H9 (cell line): ENCODE measurements at regions not wholly inside any gene's neighbourhood (a gene's known extent, or its start where the extent isn't known, plus 50 kb on each side); places are given as distances from the start of the nearest gene placed in this dataset.

Source experiments
- DNase-seq: peaks from one replicate; pipeline ENCODE4 v3.0.0-alpha.2; 2017
- H2AFZ ChIP-seq: one replicate; pipeline ENCODE4 v1.6.1; 2013; ENCODE audit warnings: mild to moderate bottlenecking, low read length, control low read depth, moderate library complexity
- H2AK5ac ChIP-seq: 2 replicates; pipeline ENCODE4 v1.6.1; 2013; ENCODE audit warnings: low read length, control low read depth, mixed read lengths; ENCODE audit not compliant: insufficient read length
- H2BK120ac ChIP-seq: one replicate; pipeline ENCODE4 v1.6.1; 2013; ENCODE audit warnings: low read depth, mild to moderate bottlenecking, low read length, control low read depth, inconsistent platforms; ENCODE audit not compliant: poor library complexity, severe bottlenecking
- H2BK12ac ChIP-seq: 2 replicates; pipeline ENCODE4 v1.6.1; 2013; ENCODE audit warnings: low read length, control low read depth, mixed read lengths, low read depth; ENCODE audit not compliant: insufficient read length
- H2BK15ac ChIP-seq: 2 replicates; pipeline ENCODE4 v1.6.1; 2013; ENCODE audit warnings: low read depth, low read length, control low read depth
- H2BK20ac ChIP-seq: one replicate; pipeline ENCODE4 v1.6.1; 2013; ENCODE audit warnings: low read depth, mild to moderate bottlenecking, low read length, control low read depth, inconsistent platforms; ENCODE audit not compliant: poor library complexity, severe bottlenecking
- H2BK5ac ChIP-seq: 2 replicates; pipeline ENCODE4 v1.6.1; 2013; ENCODE audit warnings: low read length, control low read depth, mixed read lengths; ENCODE audit not compliant: insufficient read length
- H3K14ac ChIP-seq: 2 replicates; pipeline ENCODE4 v1.6.1; 2013; ENCODE audit warnings: low read length, control low read depth; ENCODE audit not compliant: insufficient read depth
- H3K18ac ChIP-seq: 2 replicates; pipeline ENCODE4 v1.6.1; 2013; ENCODE audit warnings: low read depth, mild to moderate bottlenecking, mixed read lengths, low read length, control low read depth; ENCODE audit not compliant: insufficient read length
- H3K23ac ChIP-seq: 2 replicates; pipeline ENCODE4 v1.6.1; 2013; ENCODE audit warnings: low read length, control low read depth, mixed read lengths, low read depth; ENCODE audit not compliant: insufficient read length
- H3K23me2 ChIP-seq: 2 replicates; pipeline ENCODE4 v1.6.1; 2013; ENCODE audit warnings: low read depth, mild to moderate bottlenecking, mixed read lengths, low read length, control low read depth; ENCODE audit not compliant: insufficient read length, poor library complexity, severe bottlenecking
- H3K27ac ChIP-seq: 2 replicates; pipeline ENCODE4 v1.5.1; 2013; ENCODE audit warnings: low read length, control low read depth, mixed read lengths, low read depth; ENCODE audit not compliant: insufficient read length
- H3K27me3 ChIP-seq: 2 replicates; pipeline ENCODE4 v1.6.1; 2013; ENCODE audit warnings: low read length, control low read depth, inconsistent platforms; ENCODE audit not compliant: insufficient read depth
- H3K4ac ChIP-seq: 2 replicates; pipeline ENCODE4 v1.6.1; 2013; ENCODE audit warnings: low read depth, mild to moderate bottlenecking, control low read depth, inconsistent platforms, low read length, moderate library complexity
- H3K4me1 ChIP-seq: 2 replicates; pipeline ENCODE4 v1.6.1; 2013; ENCODE audit warnings: low read length, control low read depth, inconsistent platforms; ENCODE audit not compliant: insufficient read depth
- H3K4me2 ChIP-seq: 2 replicates; pipeline ENCODE4 v1.6.1; 2013; ENCODE audit warnings: low read length, control low read depth, mixed read lengths; ENCODE audit not compliant: insufficient read length, insufficient read depth
- H3K56ac ChIP-seq: 2 replicates; pipeline ENCODE4 v1.6.1; 2013; ENCODE audit warnings: low read depth, mild to moderate bottlenecking, mixed read lengths, low read length, control low read depth; ENCODE audit not compliant: insufficient read length
- H3K79me1 ChIP-seq: 2 replicates; pipeline ENCODE4 v1.6.1; 2013; ENCODE audit warnings: low read depth, mild to moderate bottlenecking, moderate library complexity, low read length, control low read depth, inconsistent platforms; ENCODE audit not compliant: insufficient read depth, poor library complexity, severe bottlenecking
- H3K79me2 ChIP-seq: 2 replicates; pipeline ENCODE4 v1.6.1; 2013; ENCODE audit warnings: low read length, control low read depth, inconsistent platforms; ENCODE audit not compliant: insufficient read depth
- H3K9ac ChIP-seq: 2 replicates; pipeline ENCODE4 v1.6.1; 2013; ENCODE audit warnings: low read length, control low read depth, mixed read lengths; ENCODE audit not compliant: insufficient read length; ENCODE audit errors: extremely low read depth
- H3K9me3 ChIP-seq: one replicate; pipeline ENCODE4 v1.6.1; 2013; ENCODE audit warnings: low read depth, low read length, inconsistent platforms; ENCODE audit not compliant: control insufficient read depth
- H3T11ph ChIP-seq: one replicate; pipeline ENCODE4 v1.6.1; 2013; ENCODE audit warnings: mild to moderate bottlenecking, low read length, control low read depth, inconsistent platforms
- H4K20me1 ChIP-seq: one replicate; pipeline ENCODE4 v1.6.1; 2013; ENCODE audit not compliant: control insufficient read depth, insufficient read length, insufficient read depth
- H4K5ac ChIP-seq: 2 replicates; pipeline ENCODE4 v1.6.1; 2013; ENCODE audit warnings: low read depth, mild to moderate bottlenecking, mixed read lengths, low read length, control low read depth; ENCODE audit not compliant: insufficient read length
- H4K8ac ChIP-seq: replicated peaks from 2 replicates; pipeline ENCODE4 v1.6.1; 2013; ENCODE audit warnings: low read length, control low read depth, mixed read lengths, low read depth; ENCODE audit not compliant: insufficient read length
- H4K91ac ChIP-seq: 2 replicates; pipeline ENCODE4 v1.6.1; 2013; ENCODE audit warnings: low read depth, mild to moderate bottlenecking, moderate library complexity, mixed read lengths, low read length, control low read depth; ENCODE audit not compliant: insufficient read length
- H3K27ac Mint-ChIP-seq, 3 experiments: 2 replicates in 2 of 3; 3 replicates in 1 of 3; pipeline ENCODE4 v1.8.0; 2020 to 2021; ENCODE audit warnings: mixed read lengths in 3 of 3, mild to moderate bottlenecking in 1 of 3, moderate library complexity in 1 of 3
- H3K27me3 Mint-ChIP-seq: 2 replicates; pipeline ENCODE4 v1.8.0; 2021; ENCODE audit warnings: low read depth, mild to moderate bottlenecking, moderate library complexity, mixed read lengths
- H3K36me3 Mint-ChIP-seq, 3 experiments: 2 replicates in 2 of 3; 3 replicates in 1 of 3; pipeline ENCODE4 v1.8.0; 2020 to 2021; ENCODE audit warnings: low read depth in 3 of 3, mixed read lengths in 3 of 3; ENCODE audit not compliant: insufficient read depth in 1 of 3
- H3K4me1 Mint-ChIP-seq, 2 experiments: 2 replicates each; pipeline ENCODE4 v1.8.0; 2020; ENCODE audit warnings: mixed read lengths in 2 of 2
- H3K4me3 Mint-ChIP-seq, 2 experiments: 2 replicates in 1 of 2; 3 replicates in 1 of 2; pipeline ENCODE4 v1.8.0; 2020 to 2021; ENCODE audit warnings: mild to moderate bottlenecking in 2 of 2, mixed read lengths in 2 of 2, moderate library complexity in 1 of 2
- H3K9me3 Mint-ChIP-seq, 2 experiments: 2 replicates in 1 of 2; 3 replicates in 1 of 2; pipeline ENCODE4 v1.8.0; 2020; ENCODE audit warnings: mild to moderate bottlenecking in 2 of 2, mixed read lengths in 2 of 2, moderate library complexity in 1 of 2
- CTCF ChIP-seq: fragments of 200-600 bp; sonication (generic); conservative IDR thresholded peaks from 3 replicates; pipeline ENCODE4 v1.8.0; 2021; ENCODE audit warnings: antibody characterized with exemption, mild to moderate bottlenecking
- WGBS: extraction: QIAGEN DNeasy Blood & Tissue Kit; methylation state at CpG from one replicate; pipeline ENCODE4 v1.1.7; 2013; ENCODE audit warnings: missing lambda C conversion rate, low lambda C conversion rate, mixed read lengths; ENCODE audit not compliant: insufficient read length; ENCODE audit errors: extremely low coverage; 5-methylcytosine and 5-hydroxymethylcytosine counted together

DNA sequence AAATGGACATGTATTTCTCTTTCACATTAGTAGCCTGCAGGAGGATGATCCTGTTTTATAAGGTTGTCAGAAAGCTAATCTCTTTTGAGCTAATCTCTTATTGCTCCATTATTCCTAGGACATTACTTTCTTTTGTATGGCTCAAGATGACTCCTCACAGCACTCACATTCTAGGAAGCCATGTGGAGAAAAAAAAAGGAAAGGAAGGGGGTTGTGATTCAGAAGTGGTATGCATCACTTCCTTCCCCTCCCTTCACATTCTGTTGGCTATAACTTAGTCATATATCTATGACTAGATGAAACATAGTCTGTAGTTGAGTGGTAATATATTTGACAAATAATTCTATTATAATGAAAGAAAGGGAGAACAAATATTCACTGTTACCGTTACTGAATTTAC, 168.8 kb upstream of the TTC14 start:
- no peaks in the 10 kb centered on the region for H3K27me3 Mint-ChIP-seq
- Histone ChIP-seq H2AK5ac (no peak overlapping the region), H2BK15ac (no peak overlapping the region), H3K9me3 (no peaks in the 10 kb centered on the region), H2AFZ (no peak overlapping the region), H2BK12ac (no peak overlapping the region), H3K79me1 (no peaks in the 10 kb centered on the region), H4K5ac (no peak overlapping the region), H3K14ac (no peak overlapping the region), H4K20me1 (no peaks in the 10 kb centered on the region), H2BK20ac (no peak overlapping the region), H3K56ac (no peak overlapping the region), H3K27ac (no peak overlapping the region), H4K8ac (no peak overlapping the region), H3T11ph (no peak overlapping the region), H3K27me3 (no peaks in the 10 kb centered on the region), H3K4me1 (no peaks in the 10 kb centered on the region), H2BK5ac (no peak overlapping the region), H4K91ac (no peak overlapping the region), H3K9ac (no peak overlapping the region), H3K23me2 (no peaks in the 10 kb centered on the region), H3K18ac (no peak overlapping the region), H2BK120ac (no peak overlapping the region), H3K4ac (no peak overlapping the region), H3K79me2 (no peaks in the 10 kb centered on the region), H3K23ac (no peak overlapping the region), H3K4me2 (no peak overlapping the region)
- peaks cover 0 to 1% of the 10 kb centered on the region in 2 experiments; a peak in 2 of 5 replicates for H3K9me3 Mint-ChIP-seq
- WGBS, result no CpG with 5 or more reads among the region's 1 CpG
- no peak for DNase-seq
- no peak overlapping the region for H3K27ac Mint-ChIP-seq
- no peaks in the 10 kb centered on the region; a peak in 1 of 7 replicates for H3K36me3 Mint-ChIP-seq
- no peak overlapping the region for H3K4me3 Mint-ChIP-seq
- TF ChIP-seq CTCF, result no peak
- H3K4me1 Mint-ChIP-seq, result no peaks in the 10 kb centered on the region
